ENCODE measurements at regions not wholly inside any gene's neighbourhood (a gene's known extent, or its start where the extent isn't known, plus 50 kb on each side); places are given as distances from the start of the nearest gene placed in this dataset.
A peak's percentile ranks its signal among the peaks of the same experiment; 100 is the strongest.

DNA sequence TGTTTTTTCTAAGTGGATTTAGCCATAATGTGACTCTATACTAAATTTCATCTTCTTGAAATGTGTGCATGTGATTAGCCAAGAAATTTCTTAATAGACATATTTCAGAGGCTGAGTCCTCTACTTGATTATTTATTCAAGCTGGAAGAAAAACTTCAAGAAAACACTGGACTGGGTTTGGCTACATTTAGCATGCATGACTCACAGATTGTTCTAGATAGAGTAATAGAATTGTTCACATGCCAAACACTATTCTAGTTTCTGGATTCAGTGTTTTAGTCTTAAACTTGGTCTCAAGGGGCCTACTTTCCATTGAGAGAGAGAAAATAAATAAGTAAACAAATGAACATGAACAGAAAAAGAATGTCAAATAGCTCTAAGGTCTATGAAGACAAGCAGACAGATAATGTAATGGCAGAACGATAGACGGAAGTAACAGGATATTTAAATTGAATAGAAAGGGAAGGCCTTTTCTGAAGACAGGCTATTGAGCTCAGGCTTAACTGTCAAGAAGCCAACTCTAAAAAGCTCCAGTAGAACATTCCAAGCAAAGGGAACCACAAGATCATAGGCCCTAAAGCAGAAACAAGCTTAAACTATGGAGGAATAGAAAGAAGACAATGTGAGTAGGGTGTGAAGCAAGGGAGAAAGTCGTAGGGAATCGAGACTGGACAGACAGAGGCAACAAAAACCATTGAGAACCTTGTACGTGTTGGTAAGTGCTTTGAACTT lies 104.6 kb downstream of the TMEM144 start:
- BruUV-seq (replicated peaks): TSS peak; percentile 24
- POLR2A ChIA-PET: no interaction called here
- peak overlapping the region; percentile 68 for H3K27ac ChIP-seq (ENCODE audit: insufficient read depth, low read depth, low read length)

DNA sequence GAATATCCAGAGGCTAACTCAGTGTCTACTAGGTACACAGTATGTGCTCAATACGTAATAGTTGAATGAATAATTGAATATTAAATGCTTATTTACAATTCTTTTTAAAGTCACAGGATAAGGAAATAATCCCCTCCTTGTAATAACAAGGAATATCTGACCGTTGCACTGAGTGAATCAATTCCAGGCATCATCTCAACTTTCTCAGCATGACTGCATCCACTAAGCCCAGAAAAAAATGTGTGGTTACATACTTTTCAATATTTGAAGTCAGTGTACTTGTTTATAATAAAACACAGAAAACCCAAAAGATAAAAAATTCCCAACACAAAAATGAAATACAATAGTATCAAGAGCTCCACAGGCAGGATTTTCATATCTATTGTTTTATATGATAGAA lies 105.4 kb downstream of the TMEM144 start:
- H2AFZ ChIP-seq (ENCODE audit: low read depth, low read length): no peak overlapping the region
- TF ChIP-seq, protein P1, sequence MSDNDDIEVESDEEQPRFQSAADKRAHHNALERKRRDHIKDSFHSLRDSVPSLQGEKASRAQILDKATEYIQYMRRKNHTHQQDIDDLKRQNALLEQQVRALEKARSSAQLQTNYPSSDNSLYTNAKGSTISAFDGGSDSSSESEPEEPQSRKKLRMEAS (IDR thresholded peaks at IDR 0.05; ENCODE audit: insufficient read depth, insufficient read length): no peak
- TF ChIP-seq EZH2 (IDR thresholded peaks at IDR 0.05; ENCODE audit: borderline replicate concordance, low read depth, low read length, severe bottlenecking): no peak
- no peak for TF ChIP-seq POLR2AphosphoS5 (IDR thresholded peaks at IDR 0.05; ENCODE audit: insufficient read depth, low read depth, low read length)
- TF ChIP-seq, protein P2, sequence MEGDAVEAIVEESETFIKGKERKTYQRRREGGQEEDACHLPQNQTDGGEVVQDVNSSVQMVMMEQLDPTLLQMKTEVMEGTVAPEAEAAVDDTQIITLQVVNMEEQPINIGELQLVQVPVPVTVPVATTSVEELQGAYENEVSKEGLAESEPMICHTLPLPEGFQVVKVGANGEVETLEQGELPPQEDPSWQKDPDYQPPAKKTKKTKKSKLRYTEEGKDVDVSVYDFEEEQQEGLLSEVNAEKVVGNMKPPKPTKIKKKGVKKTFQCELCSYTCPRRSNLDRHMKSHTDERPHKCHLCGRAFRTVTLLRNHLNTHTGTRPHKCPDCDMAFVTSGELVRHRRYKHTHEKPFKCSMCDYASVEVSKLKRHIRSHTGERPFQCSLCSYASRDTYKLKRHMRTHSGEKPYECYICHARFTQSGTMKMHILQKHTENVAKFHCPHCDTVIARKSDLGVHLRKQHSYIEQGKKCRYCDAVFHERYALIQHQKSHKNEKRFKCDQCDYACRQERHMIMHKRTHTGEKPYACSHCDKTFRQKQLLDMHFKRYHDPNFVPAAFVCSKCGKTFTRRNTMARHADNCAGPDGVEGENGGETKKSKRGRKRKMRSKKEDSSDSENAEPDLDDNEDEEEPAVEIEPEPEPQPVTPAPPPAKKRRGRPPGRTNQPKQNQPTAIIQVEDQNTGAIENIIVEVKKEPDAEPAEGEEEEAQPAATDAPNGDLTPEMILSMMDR (IDR thresholded peaks at IDR 0.05; ENCODE audit: extremely low read depth in 1 of 2, insufficient read depth in 1 of 2, low read depth in 1 of 2, low read length in 2 of 2): no peak
- TF ChIP-seq POLR2A (IDR thresholded peaks at IDR 0.05; ENCODE audit: low read depth, low read length): no peak
- no peak for TF ChIP-seq JUN (IDR thresholded peaks at IDR 0.05; ENCODE audit: borderline replicate concordance, insufficient read depth, insufficient read length, low read depth)
- TF ChIP-seq GATA2 (IDR thresholded peaks at IDR 0.05; ENCODE audit: insufficient read depth, insufficient read length, low read depth, low read length): no peak
- no peak for TF ChIP-seq MYC (IDR thresholded peaks at IDR 0.05; ENCODE audit: low read depth, low read length)
- TF ChIP-seq FOS (IDR thresholded peaks at IDR 0.05; ENCODE audit: borderline replicate concordance, insufficient read depth, low read length): no peak
- H3K9ac ChIP-seq (replicated peaks; ENCODE audit: extremely low read depth, insufficient read depth, low read length): no peak overlapping the region

More for the DNA sequence above, 104.6 kb downstream of the TMEM144 start:
- Histone ChIP-seq H3K4me2 (ENCODE audit: insufficient read depth, low read length) (peak overlapping the region; percentile 35), H3K4me3 (replicated peaks in 1 of 3; ENCODE audit: insufficient read depth in 1 of 3, low read depth in 1 of 3, low read length in 3 of 3) (no peak overlapping the region), H4K20me1 (replicated peaks; ENCODE audit: control insufficient read depth, extremely low read depth, insufficient read depth, low read length) (no peaks in the 10 kb centered on the region), H2AFZ (ENCODE audit: low read depth, low read length) (peak overlapping the region; percentile 52), H3K9me3 (replicated peaks; ENCODE audit: control insufficient read depth, insufficient read depth, low read length) (no peaks in the 10 kb centered on the region), H3K9ac (replicated peaks; ENCODE audit: extremely low read depth, insufficient read depth, low read length) (no peak overlapping the region), H3K36me3 (ENCODE audit: control insufficient read depth in 2 of 2, extremely low read depth in 1 of 2, insufficient read depth in 2 of 2, low read length in 2 of 2) (no peaks in the 10 kb centered on the region), H3K79me2 (ENCODE audit: control insufficient read depth, insufficient read depth, low read length) (no peaks in the 10 kb centered on the region), H3K4me1 (ENCODE audit: control insufficient read depth, extremely low read depth, insufficient read depth, low read length) (peaks cover 9% of the 10 kb centered on the region), H3K27me3 (ENCODE audit: control insufficient read depth in 2 of 2, insufficient read depth in 2 of 2, low read length in 2 of 2) (no peaks in the 10 kb centered on the region), H3K9me1 (replicated peaks; ENCODE audit: control insufficient read depth, extremely low read depth, insufficient read depth, low read length) (no peaks in the 10 kb centered on the region)
- DNase-seq (ENCODE audit: low read depth, low spot score) (peak; percentile 84), FAIRE-seq (peak; percentile 88)
- intact Hi-C loops (cut with micrococcal nuclease): loop anchor here (1.0 kb wide), 1 partner anchor 56 kb away; no protein-coding TSS in a partner anchor
- TF ChIP-seq FOS (IDR thresholded peaks at IDR 0.05; ENCODE audit: borderline replicate concordance, insufficient read depth, low read length) (peak; percentile 86), EZH2 (IDR thresholded peaks at IDR 0.05; ENCODE audit: borderline replicate concordance, low read depth, low read length, severe bottlenecking) (no peak), JUN (IDR thresholded peaks at IDR 0.05; ENCODE audit: borderline replicate concordance, insufficient read depth, insufficient read length, low read depth) (peak; percentile 68), GATA2 (IDR thresholded peaks at IDR 0.05; ENCODE audit: insufficient read depth, insufficient read length, low read depth, low read length) (peak; percentile 81)
- TF ChIP-seq, protein P1 (IDR thresholded peaks at IDR 0.05; ENCODE audit: insufficient read depth, insufficient read length): no peak
- dilution Hi-C loops (cut with MboI; ENCODE audit: extremely low pct_ligation_motif_present, low sequenced_read_pairs): no loop called here
- CTCF ChIA-PET: interaction anchor here (1.0 to 2.0 kb wide), 3 partner anchors 9 to 59 kb away, joined by 3 to 8 read pairs (median 3); no protein-coding TSS in a partner anchor

More for the DNA sequence above, 105.4 kb downstream of the TMEM144 start:
- FAIRE-seq (no peak), DNase-seq (ENCODE audit: low read depth, low spot score) (peak; percentile 13)
- no peak overlapping the region for H3K27ac ChIP-seq (ENCODE audit: insufficient read depth, low read depth, low read length)
- peaks cover 9% of the 10 kb centered on the region for H3K4me1 ChIP-seq (ENCODE audit: control insufficient read depth, extremely low read depth, insufficient read depth, low read length)
- BruUV-seq (replicated peaks): no TSS peak
- H3K9me1 ChIP-seq (replicated peaks; ENCODE audit: control insufficient read depth, extremely low read depth, insufficient read depth, low read length): no peaks in the 10 kb centered on the region
- no peaks in the 10 kb centered on the region for H3K79me2 ChIP-seq (ENCODE audit: control insufficient read depth, insufficient read depth, low read length)
- H4K20me1 ChIP-seq (replicated peaks; ENCODE audit: control insufficient read depth, extremely low read depth, insufficient read depth, low read length): no peaks in the 10 kb centered on the region
- H3K36me3 ChIP-seq (ENCODE audit: control insufficient read depth in 2 of 2, extremely low read depth in 1 of 2, insufficient read depth in 2 of 2, low read length in 2 of 2): no peaks in the 10 kb centered on the region
- dilution Hi-C loops (cut with MboI; ENCODE audit: extremely low pct_ligation_motif_present, low sequenced_read_pairs): no loop called here
- POLR2A ChIA-PET: no interaction called here
- CTCF ChIA-PET: interaction anchor here (1.0 to 2.0 kb wide), 2 partner anchors 9 to 16 kb away, joined by 3 to 8 read pairs; no protein-coding TSS in a partner anchor
- intact Hi-C loops (cut with micrococcal nuclease): loop anchor here (1.0 kb wide), 1 partner anchor 56 kb away; no protein-coding TSS in a partner anchor
- no peaks in the 10 kb centered on the region for H3K9me3 ChIP-seq (replicated peaks; ENCODE audit: control insufficient read depth, insufficient read depth, low read length)
- H3K4me3 ChIP-seq (replicated peaks in 1 of 3; ENCODE audit: insufficient read depth in 1 of 3, low read depth in 1 of 3, low read length in 3 of 3): no peak overlapping the region
- no peaks in the 10 kb centered on the region for H3K27me3 ChIP-seq (ENCODE audit: control insufficient read depth in 2 of 2, insufficient read depth in 2 of 2, low read length in 2 of 2)
- no peak overlapping the region for H3K4me2 ChIP-seq (ENCODE audit: insufficient read depth, low read length)
